Stomach (tissue), 4 donors: ENCODE measurements at regions not wholly inside any gene's neighbourhood (a gene's known extent, or its start where the extent isn't known, plus 50 kb on each side); places are given as distances from the start of the nearest gene placed in this dataset.

Experiments used
- EP300 ChIP-seq: sonication (generic); formaldehyde crosslinking; IDR thresholded peaks from one replicate; pipeline ENCODE4 v1.6.1; 2017; ENCODE audit warnings: antibody characterized with exemption
- POLR2AphosphoS5 ChIP-seq, 3 donors: sonication (generic); formaldehyde crosslinking; IDR thresholded peaks; one replicate each; pipeline ENCODE4 v1.6.1; 2016; ENCODE audit warnings: antibody characterized with exemption in 3 of 3
- TF ChIP-seq, protein P1 (sequence below), 7 experiments: fragments of 450-650 bp in 4 of 7; fragments of 200-600 bp in 3 of 7; sonication (generic) in 3 of 7; IDR thresholded peaks; one replicate each; pipeline ENCODE4 v1.5.1; 2016 to 2019; ENCODE audit warnings: antibody characterized with exemption in 7 of 7, control low read depth in 2 of 7, mild to moderate bottlenecking in 1 of 7

DNA sequence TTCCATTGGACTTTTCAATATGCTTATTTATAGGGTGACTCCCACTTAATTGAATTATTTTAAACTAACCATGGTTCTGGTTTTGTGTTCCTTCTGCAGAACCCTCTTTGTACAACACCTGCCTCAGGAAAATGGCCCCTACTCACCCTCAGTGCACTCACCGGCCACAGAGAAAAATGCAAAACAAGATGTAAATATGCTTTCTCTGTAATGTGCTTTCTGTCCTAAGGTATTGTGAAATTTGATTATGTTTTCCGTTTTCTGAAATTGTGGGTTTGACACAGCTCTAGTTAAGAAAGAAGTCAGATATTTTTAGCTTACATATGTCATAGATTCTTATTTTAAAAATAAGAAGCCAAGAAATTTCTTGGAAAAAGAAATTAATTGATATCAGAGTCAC, 357.7 kb upstream of the SMIM21 start:
- TF ChIP-seq, protein P1, sequence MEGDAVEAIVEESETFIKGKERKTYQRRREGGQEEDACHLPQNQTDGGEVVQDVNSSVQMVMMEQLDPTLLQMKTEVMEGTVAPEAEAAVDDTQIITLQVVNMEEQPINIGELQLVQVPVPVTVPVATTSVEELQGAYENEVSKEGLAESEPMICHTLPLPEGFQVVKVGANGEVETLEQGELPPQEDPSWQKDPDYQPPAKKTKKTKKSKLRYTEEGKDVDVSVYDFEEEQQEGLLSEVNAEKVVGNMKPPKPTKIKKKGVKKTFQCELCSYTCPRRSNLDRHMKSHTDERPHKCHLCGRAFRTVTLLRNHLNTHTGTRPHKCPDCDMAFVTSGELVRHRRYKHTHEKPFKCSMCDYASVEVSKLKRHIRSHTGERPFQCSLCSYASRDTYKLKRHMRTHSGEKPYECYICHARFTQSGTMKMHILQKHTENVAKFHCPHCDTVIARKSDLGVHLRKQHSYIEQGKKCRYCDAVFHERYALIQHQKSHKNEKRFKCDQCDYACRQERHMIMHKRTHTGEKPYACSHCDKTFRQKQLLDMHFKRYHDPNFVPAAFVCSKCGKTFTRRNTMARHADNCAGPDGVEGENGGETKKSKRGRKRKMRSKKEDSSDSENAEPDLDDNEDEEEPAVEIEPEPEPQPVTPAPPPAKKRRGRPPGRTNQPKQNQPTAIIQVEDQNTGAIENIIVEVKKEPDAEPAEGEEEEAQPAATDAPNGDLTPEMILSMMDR (IDR thresholded peaks at IDR 0.05), result no peak
- no peak for TF ChIP-seq POLR2AphosphoS5 (IDR thresholded peaks at IDR 0.05)
- TF ChIP-seq EP300, result no peak
